SK-N-SH treated with all-trans-retinoic acid at 6 μM for 48 hours (cell line): ENCODE measurements at regions not wholly inside any gene's neighbourhood (a gene's known extent, or its start where the extent isn't known, plus 50 kb on each side); places are given as distances from the start of the nearest gene placed in this dataset.

Experiments
- CSDC2 ChIP-seq: fragments of 250-450 bp; sonication (Bioruptor Pico); IDR thresholded peaks from 2 replicates; pipeline ENCODE4 v1.5.0; 2020; ENCODE audit warnings: mild to moderate bottlenecking, moderate library complexity
- PPARA ChIP-seq: fragments of 250-450 bp; sonication (Bioruptor Pico); IDR thresholded peaks from 2 replicates; pipeline ENCODE4 v1.5.0; 2020; ENCODE audit warnings: mild to moderate bottlenecking, borderline replicate concordance
- SNAI2 ChIP-seq: fragments of 250-450 bp; sonication (Bioruptor Pico); IDR thresholded peaks from 2 replicates; pipeline ENCODE4 v1.5.0; 2020; ENCODE audit warnings: mild to moderate bottlenecking, moderate library complexity
- TCF4 ChIP-seq: fragments of 250-450 bp; sonication (Bioruptor Pico); IDR thresholded peaks from 2 replicates; pipeline ENCODE4 v1.8.0; 2021; ENCODE audit warnings: mild to moderate bottlenecking, moderate library complexity, borderline replicate concordance
- ZFP3 ChIP-seq: fragments of 250-450 bp; sonication (Bioruptor Pico); IDR thresholded peaks from 2 replicates; pipeline ENCODE4 v1.5.0; 2020; ENCODE audit warnings: mild to moderate bottlenecking, moderate library complexity
- TF ChIP-seq, protein P1 (sequence below): fragments of 250-450 bp; sonication (Bioruptor Pico); IDR thresholded peaks from 2 replicates; pipeline ENCODE4 v1.5.1; 2020; ENCODE audit warnings: low read depth, mild to moderate bottlenecking, moderate library complexity

DNA sequence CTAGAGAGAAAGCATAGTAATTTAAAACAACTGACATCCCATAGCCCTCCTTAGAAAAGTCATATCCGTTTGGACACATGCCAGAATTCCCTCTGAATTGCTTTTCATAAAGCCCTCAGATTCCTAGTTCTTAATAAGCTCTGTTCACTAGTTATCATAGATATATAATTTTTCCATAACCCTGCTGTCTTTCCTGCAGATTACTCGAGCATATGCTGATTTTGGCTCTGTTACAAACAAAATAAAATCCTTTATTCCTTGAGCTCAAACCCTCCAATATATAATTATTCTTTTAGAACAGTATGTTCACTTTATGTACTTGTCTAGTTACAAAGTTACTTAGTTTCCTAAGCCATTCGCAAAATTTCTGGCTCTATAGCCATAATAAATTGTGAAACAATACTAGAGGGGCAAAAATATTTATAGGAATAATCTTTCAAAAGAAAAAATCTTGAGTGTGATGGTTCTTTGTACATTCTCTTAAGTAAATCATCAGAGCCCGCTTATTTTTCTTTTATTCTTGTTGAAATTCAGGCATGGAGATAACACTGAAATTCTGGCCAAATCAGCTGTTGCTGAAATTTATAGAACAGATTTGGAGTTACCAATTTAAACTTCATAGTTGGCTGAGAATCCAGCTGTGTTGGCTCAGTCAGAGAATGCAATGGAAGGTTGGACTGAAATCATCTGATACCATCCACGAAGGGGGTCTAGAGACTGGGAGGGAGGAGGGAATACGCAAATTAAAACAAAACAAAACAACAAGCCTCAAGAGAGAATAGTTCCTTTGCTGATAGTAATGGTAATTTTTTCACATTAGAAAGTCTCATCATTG lies 146.1 kb upstream of the TMEM196 start:
- TF ChIP-seq, protein P1, sequence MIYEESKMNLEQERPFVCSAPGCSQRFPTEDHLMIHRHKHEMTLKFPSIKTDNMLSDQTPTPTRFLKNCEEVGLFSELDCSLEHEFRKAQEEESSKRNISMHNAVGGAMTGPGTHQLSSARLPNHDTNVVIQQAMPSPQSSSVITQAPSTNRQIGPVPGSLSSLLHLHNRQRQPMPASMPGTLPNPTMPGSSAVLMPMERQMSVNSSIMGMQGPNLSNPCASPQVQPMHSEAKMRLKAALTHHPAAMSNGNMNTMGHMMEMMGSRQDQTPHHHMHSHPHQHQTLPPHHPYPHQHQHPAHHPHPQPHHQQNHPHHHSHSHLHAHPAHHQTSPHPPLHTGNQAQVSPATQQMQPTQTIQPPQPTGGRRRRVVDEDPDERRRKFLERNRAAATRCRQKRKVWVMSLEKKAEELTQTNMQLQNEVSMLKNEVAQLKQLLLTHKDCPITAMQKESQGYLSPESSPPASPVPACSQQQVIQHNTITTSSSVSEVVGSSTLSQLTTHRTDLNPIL (CRISPR knock-in tag), result no peak
- no peak for TF ChIP-seq CSDC2 (CRISPR knock-in tag)
- TF ChIP-seq SNAI2, result no peak
- no peak for TF ChIP-seq PPARA (CRISPR knock-in tag)
- TF ChIP-seq ZFP3 (CRISPR knock-in tag), result no peak
- TF ChIP-seq TCF4 (CRISPR knock-in tag), result no peak
